HepG2 (cell line): ENCODE measurements at regions not wholly inside any gene's neighbourhood (a gene's known extent, or its start where the extent isn't known, plus 50 kb on each side); places are given as distances from the start of the nearest gene placed in this dataset.

ENCODE experiments used
- ATAC-seq: fragments of 200-7000 bp; cut with Tn5 transposase; 3 replicates; pipeline ENCODE4 v1.9.1; 2020; ENCODE audit warnings: mild to moderate bottlenecking, moderate library complexity
- BruUV-seq: library from RNA; stranded (reverse); fragments of 400-500 nt; replicated peaks from 2 replicates; lab custom pipeline; 2021; lab: Mats Ljungman, UMichigan
- CTCF ChIA-PET: fragments of 300-600 bp; formaldehyde crosslinking; extraction: SDS; loops from one replicate; lab custom pipeline; 2021; ENCODE audit warnings: low total read pairs, inconsistent platforms, low intra/inter-chr PET ratio; lab: Yijun Ruan, JAX
- POLR2A ChIA-PET: fragments of 350-600 bp; sonication (Branson Sonifier 250); formaldehyde crosslinking; loops from one replicate; lab custom pipeline; 2020; ENCODE audit warnings: antibody characterized with exemption, inconsistent platforms; lab: Yijun Ruan, JAX
- DNase-seq: peaks from one replicate; pipeline ENCODE4 v3.0.0-alpha.2; 2015; ENCODE audit warnings: low spot score
- FAIRE-seq: peaks from 3 replicates; lab custom pipeline; 2011; peaks lifted over from hg19 to GRCh38; lab: Jason Lieb, UNC
- H2AFZ ChIP-seq: one replicate; pipeline ENCODE4 v1.6.1; 2011; ENCODE audit warnings: low read length, inconsistent platforms
- H3K27ac ChIP-seq: fragments of 300-600 bp; 3 replicates; pipeline ENCODE4 v1.8.0; 2011; ENCODE audit warnings: mixed run types, mild to moderate bottlenecking, mixed read lengths, low read length, inconsistent platforms; ENCODE audit not compliant: insufficient read depth; ENCODE audit errors: extremely low read length
- H3K27me3 ChIP-seq, 2 experiments: fragments of 200-600 bp in 1 of 2; 2 replicates in 1 of 2; 3 replicates in 1 of 2; pipeline versions ENCODE4 v1.6.0 to v1.8.0; 2011; ENCODE audit warnings: low read length in 2 of 2, mild to moderate bottlenecking in 2 of 2, moderate library complexity in 2 of 2, inconsistent platforms in 1 of 2; ENCODE audit not compliant: insufficient read depth in 2 of 2, control insufficient read depth in 1 of 2
- H3K36me3 ChIP-seq, 2 experiments: fragments of 200-600 bp in 1 of 2; replicated peaks in 1 of 2; 2 replicates in 1 of 2; 3 replicates in 1 of 2; pipeline versions ENCODE4 v1.5.1 to v1.8.0; 2011; ENCODE audit warnings: low read length in 2 of 2, inconsistent platforms in 1 of 2; ENCODE audit not compliant: insufficient read depth in 2 of 2, control insufficient read depth in 1 of 2
- H3K4me1 ChIP-seq: 2 replicates; pipeline ENCODE4 v1.5.1; 2012; ENCODE audit warnings: low read length, inconsistent platforms; ENCODE audit not compliant: insufficient read depth
- H3K4me2 ChIP-seq: 2 replicates; pipeline ENCODE4 v1.6.0; 2011; ENCODE audit warnings: low read depth, low read length, inconsistent platforms
- H3K4me3 ChIP-seq, 3 experiments: fragments of 200-600 bp in 1 of 3; sonication (generic), shearing (Covaris generic) in 1 of 3; replicated peaks in 1 of 3; 2 replicates each; pipeline ENCODE4 v1.5.1; 2011 to 2016; ENCODE audit warnings: low read length in 3 of 3, inconsistent platforms in 2 of 3, low read depth in 2 of 3, mild to moderate bottlenecking in 2 of 3, control low read depth in 1 of 3, mixed read lengths in 1 of 3; ENCODE audit not compliant: insufficient read depth in 1 of 3
- H3K79me2 ChIP-seq: one replicate; pipeline ENCODE4 v1.6.1; 2011; ENCODE audit warnings: low read length, inconsistent platforms; ENCODE audit not compliant: insufficient read depth
- H3K9ac ChIP-seq: 2 replicates; pipeline ENCODE4 v1.6.0; 2011; ENCODE audit warnings: mild to moderate bottlenecking, low read depth, low read length, inconsistent platforms; ENCODE audit not compliant: insufficient read depth
- H3K9me3 ChIP-seq: 2 replicates; pipeline ENCODE4 v1.5.1; 2012; ENCODE audit warnings: mild to moderate bottlenecking, low read length
- H4K20me1 ChIP-seq: 2 replicates; pipeline ENCODE4 v1.6.0; 2011; ENCODE audit warnings: inconsistent platforms, mild to moderate bottlenecking, low read length, moderate library complexity; ENCODE audit not compliant: insufficient read depth
- AFF4 ChIP-seq: sonication (generic); formaldehyde crosslinking; IDR thresholded peaks from 2 replicates; pipeline ENCODE4 v1.4.0; 2020; ENCODE audit warnings: missing genetic modification reagents
- ATF7-NPFF ChIP-seq: sonication (generic); formaldehyde crosslinking; IDR thresholded peaks from 2 replicates; pipeline ENCODE4 v1.8.1; 2023; ENCODE audit warnings: mild to moderate bottlenecking, low read depth, missing genetic modification reagents, moderate library complexity
- CC2D1A ChIP-seq: sonication (generic); formaldehyde crosslinking; IDR thresholded peaks from 2 replicates; pipeline ENCODE4 v1.8.1; 2023; ENCODE audit warnings: mild to moderate bottlenecking, missing genetic modification reagents
- CREB1 ChIP-seq, 2 experiments: fragments of 450-650 bp in 1 of 2; IDR thresholded peaks; 2 replicates each; pipeline ENCODE4 v1.6.1; 2016 to 2017; ENCODE audit warnings: control low read depth in 1 of 2, mild to moderate bottlenecking in 1 of 2, missing compliant biosample characterization in 1 of 2, missing genetic modification characterization in 1 of 2
- E2F2 ChIP-seq: sonication (generic); formaldehyde crosslinking; IDR thresholded peaks from 2 replicates; pipeline ENCODE4 v1.4.0; 2020; ENCODE audit warnings: missing genetic modification reagents, borderline replicate concordance
- MLXIP ChIP-seq: sonication (generic); formaldehyde crosslinking; IDR thresholded peaks from 2 replicates; pipeline ENCODE4 v1.9.0; 2021; ENCODE audit warnings: missing genetic modification reagents, borderline replicate concordance
- MXD4 ChIP-seq: IDR thresholded peaks from 2 replicates; pipeline ENCODE4 v1.6.1; 2016; ENCODE audit warnings: mild to moderate bottlenecking, missing biosample characterization, missing genetic modification reagents
- NR3C1 ChIP-seq: sonication (generic); formaldehyde crosslinking; IDR thresholded peaks from 2 replicates; pipeline ENCODE4 v1.4.0; 2020; ENCODE audit warnings: missing genetic modification reagents
- PCBP2 ChIP-seq: fragments of 200-400 bp; formaldehyde crosslinking; optimal IDR thresholded peaks from 2 replicates; pipeline ENCODE3; 2018; ENCODE audit warnings: low read length, low read depth; ENCODE audit not compliant: poor library complexity, severe bottlenecking
- SATB2 ChIP-seq: sonication (generic); formaldehyde crosslinking; IDR thresholded peaks from 2 replicates; pipeline ENCODE4 v1.5.0; 2020; ENCODE audit warnings: missing genetic modification reagents
- ZNF225 ChIP-seq: sonication (generic); formaldehyde crosslinking; IDR thresholded peaks from 2 replicates; pipeline ENCODE4 v1.4.0; 2020; ENCODE audit warnings: mild to moderate bottlenecking, missing genetic modification reagents
- ZNF3 ChIP-seq: IDR thresholded peaks from 2 replicates; pipeline ENCODE4 v1.7.0; 2017; ENCODE audit warnings: inconsistent platforms
- ZNF552 ChIP-seq: sonication (generic); formaldehyde crosslinking; IDR thresholded peaks from 2 replicates; pipeline ENCODE4 v1.9.0; 2022; ENCODE audit warnings: missing genetic modification reagents, mild to moderate bottlenecking, borderline replicate concordance
- ZNF574 ChIP-seq: sonication (generic); formaldehyde crosslinking; IDR thresholded peaks from 2 replicates; pipeline ENCODE4 v1.4.0; 2020; ENCODE audit warnings: missing genetic modification reagents
- WGBS: methylation state at CpG from one replicate; pipeline ENCODE4 v1.1.6; 2017; ENCODE audit warnings: low lambda C conversion rate; 5-methylcytosine and 5-hydroxymethylcytosine counted together
- in situ Hi-C: cut with HindIII; loops from 2 replicates; pipeline ENCODE4 v1.10.0; 2017; ENCODE audit warnings: low pct_unique_long_range_greater_than_20kb; ENCODE audit not compliant: extremely low pct_ligation_motif_present
- intact Hi-C: fragments of 100-400 bp; cut with micrococcal nuclease; formaldehyde crosslinking; loops from one replicate; pipeline ENCODE4 v1.10.0; 2022; ENCODE audit not compliant: unreplicated experiment

GRCh38 chr13:21988624-21989023 is 317.8 kb downstream of the FGF9 start:
- in situ Hi-C loops, result no loop called here
- Histone ChIP-seq H3K9me3 (no peaks in the 10 kb centered on the region), H3K4me1 (no peaks in the 10 kb centered on the region), H2AFZ (no peak overlapping the region), H3K36me3 (no peaks in the 10 kb centered on the region), H3K27ac (no peak overlapping the region), H3K9ac (no peak overlapping the region), H3K79me2 (no peaks in the 10 kb centered on the region), H3K4me2 (no peak overlapping the region), H3K27me3 (no peaks in the 10 kb centered on the region), H4K20me1 (no peaks in the 10 kb centered on the region), H3K4me3 (no peak overlapping the region)
- CTCF ChIA-PET, result no interaction called here
- intact Hi-C loops, result no loop called here
- no TSS peak for BruUV-seq
- POLR2A ChIA-PET, result no interaction called here
- ATAC-seq (no peak), FAIRE-seq (no peak), DNase-seq (no peak)
- 57% methylated on average over 5 of the region's 7 CpGs for WGBS
- TF ChIP-seq ZNF225 (CRISPR knock-in tag) (no peak), ZNF552 (CRISPR knock-in tag) (no peak), NR3C1 (no peak), PCBP2 (no peak), E2F2 (CRISPR knock-in tag) (no peak), AFF4 (CRISPR knock-in tag) (no peak), CC2D1A (no peak), SATB2 (no peak), ZNF3 (CRISPR knock-in tag) (no peak), MLXIP (CRISPR knock-in tag) (no peak), ATF7-NPFF (no peak), CREB1 (IDR thresholded peaks at IDR 0.05) (no peak), CREB1 (CRISPR knock-in tag; IDR thresholded peaks at IDR 0.05) (no peak), ZNF574 (CRISPR knock-in tag) (no peak), MXD4 (CRISPR knock-in tag) (no peak)
